Upper lobe of left lung (tissue), 6 donors: ENCODE measurements at regions not wholly inside any gene's neighbourhood (a gene's known extent, or its start where the extent isn't known, plus 50 kb on each side); places are given as distances from the start of the nearest gene placed in this dataset.
"Not testable (repeated sequence)": the region's sequence is repeated elsewhere in the genome, so short reads cannot be mapped to it uniquely, and the experiment has no call there.

Source experiments
- ATAC-seq, 2 donors: fragments of 200-7000 bp; cut with Tn5 transposase; one replicate each; pipeline ENCODE4 v1.9.1; 2022; ENCODE audit warnings: mild to moderate bottlenecking in 2 of 2, moderate library complexity in 2 of 2; ENCODE audit not compliant: low FRiP score in 2 of 2
- DNase-seq, 2 donors: peaks; one replicate each; pipeline ENCODE4 v3.0.0-alpha.2; 2019 to 2020
- H3K27ac ChIP-seq, 4 donors: fragments of 200-600 bp; sonication (generic); one replicate each; pipeline ENCODE4 v1.5.1; 2016 to 2019
- H3K27me3 ChIP-seq, 4 donors: fragments of 200-600 bp; sonication (generic); one replicate each; pipeline ENCODE4 v1.5.1; 2017 to 2019
- H3K36me3 ChIP-seq, 4 donors: fragments of 200-600 bp; sonication (generic); one replicate each; pipeline ENCODE4 v1.5.1; 2016 to 2019
- H3K4me1 ChIP-seq, 4 donors: fragments of 200-600 bp; sonication (generic); one replicate each; pipeline ENCODE4 v1.5.1; 2018 to 2019
- H3K4me3 ChIP-seq, 4 donors: fragments of 200-600 bp; sonication (generic); one replicate each; pipeline ENCODE4 v1.5.1; 2017 to 2019; ENCODE audit warnings: mild to moderate bottlenecking in 2 of 4, moderate library complexity in 1 of 4
- H3K9me3 ChIP-seq, 4 donors: fragments of 200-600 bp; sonication (generic); one replicate each; pipeline ENCODE4 v1.5.1; 2018 to 2019
- CTCF ChIP-seq, 6 experiments: fragments of 450-650 bp in 4 of 6; fragments of 200-600 bp in 2 of 6; sonication (generic) in 2 of 6; IDR thresholded peaks; one replicate each; pipeline ENCODE4 v1.5.1; 2016 to 2019; ENCODE audit warnings: antibody characterized with exemption in 6 of 6
- EP300 ChIP-seq, 4 donors: sonication (generic); formaldehyde crosslinking; IDR thresholded peaks; one replicate each; pipeline ENCODE4 v1.5.1; 2017; ENCODE audit warnings: antibody characterized with exemption in 4 of 4, control low read depth in 2 of 4
- POLR2A ChIP-seq, 4 donors: fragments of 450-650 bp; IDR thresholded peaks; one replicate each; pipeline ENCODE4 v1.5.1; 2016 to 2017; ENCODE audit warnings: antibody characterized with exemption in 4 of 4, mild to moderate bottlenecking in 2 of 4
- POLR2AphosphoS5 ChIP-seq, 2 donors: sonication (generic); formaldehyde crosslinking; IDR thresholded peaks; one replicate each; pipeline ENCODE4 v1.5.1; 2017; ENCODE audit warnings: antibody characterized with exemption in 2 of 2
- WGBS, 2 donors: methylation state at CpG; one replicate each; pipeline ENCODE4 v1.1.5; 2017 to 2018; 5-methylcytosine and 5-hydroxymethylcytosine counted together
- donor health status: DM: no; HTN: no; CAD: no; lungs with moderate emphysema.
- donor health status: DM: no; HTN: yes; CAD: no; lungs with severe emphysema.

DNA sequence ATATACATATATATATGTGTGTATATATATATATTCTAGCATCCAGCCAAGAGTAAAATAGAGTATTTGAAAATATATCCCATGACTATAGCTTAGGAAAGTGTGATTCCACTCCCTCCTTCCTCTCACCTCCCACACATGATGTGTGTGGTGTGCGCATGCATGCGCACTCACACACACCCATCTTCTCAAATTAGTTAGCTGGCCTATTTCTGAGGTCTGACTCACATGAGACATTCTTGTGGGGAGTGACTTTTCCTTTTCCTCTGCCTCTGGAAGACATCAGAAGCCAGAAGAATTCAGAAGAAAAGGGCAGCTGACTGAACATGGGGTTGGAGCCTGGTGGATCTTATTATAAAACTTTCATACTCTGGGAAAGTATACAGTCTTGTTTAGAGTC, 793.5 kb upstream of the ZNF722 start:
- H3K4me3 ChIP-seq = no peak overlapping the region
- no peaks in the 10 kb centered on the region for H3K36me3 ChIP-seq
- no peak for TF ChIP-seq CTCF (IDR thresholded peaks at IDR 0.05)
- no peak for TF ChIP-seq POLR2AphosphoS5 (IDR thresholded peaks at IDR 0.05)
- no peak for TF ChIP-seq EP300 (IDR thresholded peaks at IDR 0.05)
- no peak for TF ChIP-seq POLR2A (IDR thresholded peaks at IDR 0.05)
- 100% methylated on average over 2 of the region's 2 CpGs for WGBS, 2 donors
- no peaks in the 10 kb centered on the region for H3K4me1 ChIP-seq
- peaks cover 0 to 3% (median 0%) of the 10 kb centered on the region in 4 donors for H3K9me3 ChIP-seq
- H3K27ac ChIP-seq = no peak overlapping the region
- DNase-seq (no peak), ATAC-seq (no peak)
- H3K27me3 ChIP-seq = no peaks in the 10 kb centered on the region

- DNase-seq = peak in 1 of 2 donors; percentile 52
- not testable (repeated sequence) for H3K27me3 ChIP-seq, ATAC-seq, H3K27ac ChIP-seq, H3K4me1 ChIP-seq, H3K4me3 ChIP-seq, H3K36me3 ChIP-seq
- peaks cover 0 to 29% (median 0%) of the 10 kb centered on the region in 4 donors for H3K9me3 ChIP-seq
- WGBS, 2 donors = 92 to 96% methylated on average over 13 of the region's 19 CpGs
Measured at GRCh38 chr7:63233101-63233500, 765.5 kb upstream of the ZNF722 start.

DNA sequence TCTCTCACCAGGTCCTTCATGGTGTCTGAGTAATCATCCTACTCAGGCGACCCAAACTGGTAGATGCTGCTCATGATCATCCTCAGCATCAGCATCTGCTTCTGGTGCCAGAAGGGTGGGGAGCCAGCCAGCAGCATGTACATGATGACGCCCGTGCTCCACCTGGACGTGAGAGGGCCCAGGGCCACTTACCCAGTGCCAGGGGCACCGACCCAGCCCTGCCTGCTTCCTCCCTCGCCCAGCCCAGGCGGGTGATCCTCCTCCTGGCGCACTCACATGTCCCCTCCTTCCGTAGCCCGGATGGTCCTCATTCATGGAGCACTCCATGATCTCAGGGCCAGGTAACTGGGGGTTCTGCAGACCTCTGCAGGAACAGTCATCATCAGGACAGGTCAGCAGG, 764.8 kb upstream of the ZNF722 start:
- 81 to 91% methylated on average over 4 to 10 of the region's 10 CpGs for WGBS, 2 donors
- H3K9me3 ChIP-seq = peaks cover 0 to 29% (median 0%) of the 10 kb centered on the region in 4 donors
- no peaks in the 10 kb centered on the region for H3K36me3 ChIP-seq
- ATAC-seq (peak in 1 of 2 donors; percentile 55), DNase-seq (peak in 1 of 2 donors; percentile 45)
- no peak for TF ChIP-seq POLR2A (IDR thresholded peaks at IDR 0.05)
- TF ChIP-seq POLR2AphosphoS5 (IDR thresholded peaks at IDR 0.05) = no peak
- TF ChIP-seq CTCF (IDR thresholded peaks at IDR 0.05) = no peak
- TF ChIP-seq EP300 (IDR thresholded peaks at IDR 0.05) = no peak
- H3K27ac ChIP-seq = no peak overlapping the region
- H3K27me3 ChIP-seq = no peaks in the 10 kb centered on the region
- H3K4me3 ChIP-seq = no peak overlapping the region
- no peaks in the 10 kb centered on the region for H3K4me1 ChIP-seq
